NCI-H1436 (cell line): ENCODE measurements at regions not wholly inside any gene's neighbourhood (a gene's known extent, or its start where the extent isn't known, plus 50 kb on each side); places are given as distances from the start of the nearest gene placed in this dataset.

Experiments used
- DNase-seq: peaks from one replicate; lab custom pipeline; 2025; lab: John Stamatoyannopoulos, UW

DNA sequence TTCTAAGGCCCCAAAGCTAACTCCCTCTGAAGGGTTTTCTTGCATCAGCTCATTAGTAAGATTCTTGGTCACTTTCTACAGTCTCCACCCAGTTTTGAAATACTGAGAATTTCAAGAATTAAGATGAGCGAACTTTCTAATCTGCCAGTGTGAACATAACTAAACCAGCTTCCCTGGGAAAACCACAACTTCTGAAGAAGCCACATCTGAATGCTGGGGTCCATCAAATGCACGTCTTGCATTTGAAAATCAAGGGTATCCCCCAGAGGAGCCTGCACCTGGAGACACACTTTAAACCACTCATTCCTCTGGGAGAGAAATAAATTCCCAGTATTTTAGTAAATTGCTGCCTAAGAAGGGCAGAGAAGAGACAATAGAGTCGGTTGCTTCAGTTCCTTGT lies 292.1 kb upstream of the CDH4 start:
- no peak for DNase-seq

DNA sequence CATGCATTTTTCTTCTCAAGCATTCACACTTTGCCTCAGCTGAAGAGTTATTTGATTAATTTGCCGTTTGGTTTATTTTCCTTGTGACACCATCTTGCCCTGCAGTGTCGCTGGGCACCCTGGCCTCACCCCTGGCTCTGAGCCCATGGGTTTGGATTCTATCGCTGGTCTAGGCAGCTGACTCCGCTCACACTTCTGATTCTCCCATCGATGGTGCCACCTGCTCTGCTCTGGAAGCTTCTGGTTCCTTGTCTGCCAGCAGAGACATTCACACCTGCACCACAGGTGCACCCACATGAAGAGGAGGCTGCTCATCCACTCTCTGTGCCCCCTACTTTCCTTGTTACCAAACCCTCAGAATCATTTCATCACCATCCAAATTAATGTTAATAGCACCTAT lies 291.6 kb upstream of the CDH4 start:
- DNase-seq: no peak

DNA sequence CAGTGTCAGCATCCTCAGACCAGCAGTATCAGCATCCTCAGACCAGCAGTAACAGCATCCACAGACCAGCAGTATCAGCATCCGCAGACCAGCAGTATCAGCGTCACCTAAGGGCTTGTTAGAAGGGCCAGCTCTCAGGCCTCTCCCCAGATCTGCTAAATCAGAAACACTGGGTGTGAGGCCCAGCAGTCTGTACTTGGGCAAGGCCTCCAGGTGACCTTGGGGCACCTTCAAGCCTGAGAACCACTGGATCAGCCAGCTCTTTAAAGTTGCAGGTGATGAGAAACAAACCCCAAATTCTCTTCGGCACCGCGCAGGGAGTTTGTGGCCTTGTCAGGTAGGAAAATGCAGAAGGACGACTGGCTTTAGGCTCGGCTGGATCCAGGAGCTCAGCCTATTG lies 290.5 kb upstream of the CDH4 start:
- DNase-seq: no peak

DNA sequence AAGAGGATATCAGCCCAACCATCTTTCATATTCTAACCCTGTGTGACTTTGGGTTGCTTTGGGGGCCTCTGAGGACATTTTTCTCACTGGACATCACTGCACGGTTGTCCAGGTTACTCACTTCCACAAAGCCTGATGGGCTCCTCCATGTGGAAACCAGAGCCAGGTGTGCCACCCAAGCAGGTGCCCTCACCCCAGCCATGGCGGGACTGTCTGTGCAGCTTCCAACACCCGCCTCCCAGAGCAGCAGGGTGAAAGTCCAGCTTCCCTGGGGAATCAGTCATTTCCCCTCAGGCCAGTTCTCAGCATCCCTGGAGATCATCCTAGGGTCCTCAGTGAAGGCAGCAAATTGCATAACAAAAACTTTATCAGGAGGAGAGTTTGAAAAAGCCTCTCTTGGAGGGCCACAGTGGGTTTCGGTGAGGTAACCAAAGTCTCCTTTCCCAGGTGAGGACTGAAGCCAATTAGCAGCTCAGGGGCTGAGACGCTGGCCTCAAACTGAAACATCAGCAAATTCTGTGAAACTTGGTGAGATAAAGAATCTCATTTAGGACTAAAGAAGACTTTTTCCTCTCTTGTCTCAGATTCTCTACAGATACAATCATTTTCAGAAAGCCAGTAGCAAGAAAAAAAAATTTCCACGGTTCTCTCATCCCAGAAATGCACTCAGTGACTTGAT lies 289.6 kb upstream of the CDH4 start:
- no peak for DNase-seq

DNA sequence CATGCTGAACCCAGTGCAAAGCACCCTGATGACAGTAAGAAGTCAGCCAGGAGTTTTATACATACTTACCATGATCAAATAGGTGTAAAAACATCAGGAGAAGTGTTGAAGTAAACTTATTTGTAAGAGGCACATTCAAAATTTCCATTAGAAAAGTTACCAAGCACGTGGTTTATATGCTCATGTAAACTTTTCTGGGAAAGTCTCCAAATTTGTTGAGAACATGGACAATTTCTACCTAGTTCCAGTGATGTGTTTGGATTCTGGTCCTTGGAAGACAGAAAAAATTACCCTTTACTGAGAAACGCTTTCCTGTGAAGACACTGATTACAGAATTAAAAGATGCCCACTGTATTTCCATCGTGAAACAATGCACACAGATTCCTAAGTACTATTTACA lies 288.9 kb upstream of the CDH4 start:
- DNase-seq: no peak

DNA sequence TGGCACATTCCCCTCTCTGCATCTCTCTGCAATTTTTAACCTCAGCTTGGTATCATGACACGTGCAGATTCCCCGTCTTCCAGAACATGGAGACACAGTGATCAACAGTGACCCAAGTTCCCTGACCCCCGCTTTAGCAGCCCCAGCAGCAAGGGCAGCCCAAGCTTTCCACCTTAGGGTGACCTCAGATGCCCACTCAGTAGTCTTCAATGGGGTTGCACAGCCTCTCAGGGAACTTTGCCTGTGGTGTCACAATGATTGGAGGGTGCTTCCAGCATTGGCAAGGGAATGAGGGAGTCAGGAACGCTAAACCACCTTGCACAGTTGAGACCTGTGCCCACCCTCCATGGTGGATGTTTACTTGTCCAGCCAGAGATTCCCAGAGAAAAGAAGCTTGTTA lies 287.1 kb upstream of the CDH4 start:
- no peak for DNase-seq

DNA sequence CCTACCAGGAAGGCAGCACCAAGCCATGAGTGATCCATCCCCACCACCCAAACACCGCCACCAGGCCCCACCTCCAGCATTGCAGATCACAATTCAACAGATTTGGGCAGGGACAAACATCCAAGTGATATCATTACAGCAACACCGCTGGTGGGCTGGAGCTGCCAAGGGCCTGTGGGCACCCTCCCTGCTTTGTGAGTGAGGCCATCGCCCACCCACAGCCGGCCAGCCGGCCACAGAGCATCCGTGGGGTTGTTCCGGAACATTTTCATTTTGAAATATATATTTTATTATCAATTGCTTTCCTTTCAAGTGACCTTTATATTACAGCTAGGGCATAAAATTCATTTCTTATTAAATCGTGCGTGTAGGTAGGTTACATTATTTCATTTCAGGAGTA lies 286.0 kb upstream of the CDH4 start:
- no peak for DNase-seq

DNA sequence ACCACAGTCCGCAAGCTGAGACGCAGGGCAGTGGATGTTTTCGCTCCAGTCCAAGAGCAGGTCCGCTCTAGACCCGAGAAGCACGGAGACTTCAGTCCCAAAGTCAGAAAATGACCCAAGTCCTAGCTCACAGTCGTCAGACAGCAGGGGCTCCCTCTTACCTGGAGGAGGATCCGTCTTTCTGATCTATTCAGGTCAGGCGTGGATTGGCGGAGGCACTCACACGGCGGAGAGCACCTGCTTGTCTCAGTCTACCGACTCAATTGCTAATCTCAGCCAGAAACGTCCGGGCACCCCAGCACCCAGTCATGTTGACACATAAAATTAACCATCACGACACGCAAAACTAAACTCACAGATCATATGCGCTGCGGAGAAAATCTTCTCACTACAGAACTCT lies 285.3 kb upstream of the CDH4 start:
- no peak for DNase-seq

DNA sequence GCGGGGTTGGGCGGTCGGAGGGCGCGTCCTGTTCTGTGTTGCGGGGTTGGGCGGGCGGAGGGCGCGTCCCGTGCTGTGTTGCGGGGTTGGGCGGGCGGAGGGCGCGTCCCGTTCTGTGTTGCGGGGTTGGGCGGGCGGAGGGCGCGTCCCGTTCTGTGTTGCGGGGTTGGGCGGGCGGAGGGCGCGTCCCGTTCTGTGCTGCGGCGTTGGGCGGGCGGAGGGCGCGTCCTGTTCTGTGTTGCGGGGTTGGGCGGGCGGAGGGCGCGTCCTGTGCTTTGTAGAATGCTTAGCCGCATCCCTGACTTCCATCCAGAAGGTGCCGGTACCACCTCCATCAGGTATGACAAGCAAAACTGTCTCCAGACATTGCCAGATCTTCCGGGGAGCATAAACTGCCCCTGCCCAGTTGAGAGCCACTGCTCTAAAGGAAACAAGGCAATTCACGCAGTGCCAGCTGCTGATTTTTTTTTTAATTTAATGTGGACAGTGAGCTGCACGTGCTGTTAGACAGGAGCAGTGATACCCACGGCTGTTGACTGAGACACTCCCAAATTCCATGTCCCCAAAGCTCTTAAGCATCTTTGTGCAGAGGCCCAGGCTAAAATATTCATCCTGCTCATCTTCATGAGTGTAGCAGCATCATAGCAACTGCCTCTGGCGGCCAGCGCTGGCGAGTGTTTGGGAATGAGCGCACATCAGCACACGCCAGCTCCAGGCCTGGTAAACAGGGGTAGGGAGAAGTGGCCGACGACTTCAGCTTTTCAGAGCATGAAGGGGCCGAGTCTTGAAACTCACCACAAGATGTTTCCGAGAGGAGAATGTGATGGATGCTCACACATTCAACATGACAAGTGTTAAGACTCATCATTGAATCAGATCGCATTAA lies 284.4 kb upstream of the CDH4 start:
- no peak for DNase-seq

DNA sequence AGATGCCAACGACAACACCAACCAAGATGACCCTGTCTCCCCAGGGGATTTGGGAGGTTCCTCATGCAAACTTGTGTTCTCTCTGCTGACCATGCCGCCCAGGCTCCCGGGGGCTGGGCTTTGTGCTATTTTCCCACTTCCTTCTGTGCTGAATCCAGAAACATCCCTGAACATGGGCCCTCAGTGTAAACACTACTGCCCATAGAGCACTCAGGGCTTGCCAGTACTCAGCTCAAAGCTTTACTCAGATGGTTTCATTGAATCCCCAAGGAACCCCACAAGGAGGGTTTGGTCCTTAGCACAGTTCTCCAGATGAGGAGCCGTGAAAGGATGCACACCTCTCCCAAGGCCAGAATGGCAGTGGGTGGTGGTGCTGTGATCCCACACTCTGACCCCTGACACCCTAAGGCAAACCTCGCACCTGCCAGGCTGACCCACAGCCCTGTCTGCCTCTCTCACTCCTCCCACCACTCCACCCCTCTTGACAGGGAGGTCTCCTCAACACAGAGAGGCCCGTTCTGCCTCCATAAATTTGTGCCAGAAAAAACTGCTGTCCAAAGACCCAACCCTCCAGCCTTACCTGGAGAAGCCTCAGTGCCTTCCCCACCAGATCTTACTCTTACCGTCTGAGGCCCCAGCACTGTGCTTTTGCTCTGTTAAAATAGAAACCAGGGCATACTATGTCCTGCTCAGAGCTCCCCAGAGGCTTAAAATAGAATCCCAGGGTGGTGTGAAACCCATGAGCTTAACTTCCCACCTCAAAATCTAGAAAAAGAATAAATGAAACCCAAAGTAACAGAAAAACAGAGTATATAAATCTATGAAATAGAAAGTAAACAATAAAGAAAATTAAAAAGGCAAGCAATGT lies 283.0 kb upstream of the CDH4 start:
- no peak for DNase-seq

DNA sequence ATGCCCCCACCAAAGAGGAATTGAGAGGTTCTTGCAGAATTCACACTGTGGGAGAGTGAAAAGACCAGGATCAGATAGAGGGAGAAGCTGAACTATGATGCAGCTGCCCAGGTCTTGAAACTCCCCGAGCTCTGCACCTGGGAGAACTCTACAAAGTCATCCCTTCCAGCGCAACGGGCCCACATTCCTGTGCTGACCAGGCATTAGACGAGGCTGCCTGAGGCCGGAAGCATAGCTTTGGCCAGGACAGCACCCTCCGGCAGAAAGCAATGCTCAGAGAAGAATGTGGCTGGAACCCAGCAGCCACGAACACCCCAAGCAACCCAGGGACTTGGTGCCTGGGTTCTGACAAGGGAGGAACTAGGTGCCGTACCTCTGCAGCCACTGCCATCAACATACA lies 281.5 kb upstream of the CDH4 start:
- DNase-seq: no peak

DNA sequence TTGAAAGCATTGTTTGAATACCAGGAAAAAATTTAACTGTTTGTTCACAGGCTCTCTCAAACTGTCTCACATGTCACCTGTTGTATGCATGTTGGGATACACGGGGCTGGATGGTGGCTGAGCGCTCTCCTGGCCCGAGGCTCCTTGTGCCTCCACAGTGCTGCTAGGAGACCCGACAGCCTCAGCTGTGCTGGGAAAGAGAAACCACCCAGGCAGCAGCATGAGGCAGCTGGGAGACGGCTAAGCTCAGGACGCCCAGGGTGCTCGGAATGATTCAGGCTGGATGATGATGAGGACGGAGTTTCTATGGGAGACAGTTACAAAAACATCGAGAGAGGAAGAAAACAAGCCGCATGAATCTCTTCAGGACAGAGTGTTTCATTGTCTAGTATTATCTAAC lies 278.0 kb upstream of the CDH4 start:
- DNase-seq: no peak

DNA sequence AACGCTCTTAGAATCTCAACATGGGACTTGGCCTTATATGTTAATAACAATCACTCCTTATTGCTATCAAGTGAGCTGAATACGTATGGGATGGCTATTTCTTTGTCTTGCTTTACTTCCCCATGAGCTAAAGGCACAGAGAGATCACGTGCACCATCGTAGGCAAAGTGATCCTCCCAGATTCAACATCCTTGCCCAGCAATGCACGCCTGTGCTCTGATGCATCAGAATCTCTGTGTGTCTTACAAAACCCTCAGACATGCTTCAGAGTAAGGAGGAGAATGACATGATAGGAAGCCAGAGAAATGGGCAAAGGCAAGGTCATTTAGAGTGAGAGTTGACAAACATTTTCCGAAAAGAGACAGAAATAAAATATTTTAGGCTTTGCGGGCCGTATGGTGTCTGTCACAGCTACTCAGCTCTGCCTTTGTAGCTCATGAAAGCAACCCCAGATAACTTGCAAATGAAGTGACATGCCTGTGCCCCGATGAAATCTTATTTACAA lies 277.6 kb upstream of the CDH4 start:
- no peak for DNase-seq

DNA sequence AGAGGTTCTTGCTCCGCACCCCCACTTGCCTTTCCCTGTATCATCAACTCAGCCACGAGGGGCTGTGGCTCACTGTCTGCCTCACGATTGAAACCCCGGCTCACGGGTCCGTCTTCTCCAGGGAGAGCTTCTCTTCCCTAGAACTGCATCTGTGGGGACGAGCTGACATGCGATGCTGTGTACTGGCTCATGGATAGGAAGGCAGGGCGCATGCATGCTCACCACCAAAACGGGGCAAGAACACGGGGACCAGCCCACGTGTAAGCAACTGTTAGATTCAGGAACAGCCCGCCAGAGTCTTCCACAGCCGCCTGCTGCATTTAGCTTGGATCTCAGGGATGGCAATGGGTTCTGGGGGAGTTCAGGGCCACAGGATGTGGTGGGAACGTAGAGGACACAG lies 275.9 kb upstream of the CDH4 start:
- DNase-seq: no peak

DNA sequence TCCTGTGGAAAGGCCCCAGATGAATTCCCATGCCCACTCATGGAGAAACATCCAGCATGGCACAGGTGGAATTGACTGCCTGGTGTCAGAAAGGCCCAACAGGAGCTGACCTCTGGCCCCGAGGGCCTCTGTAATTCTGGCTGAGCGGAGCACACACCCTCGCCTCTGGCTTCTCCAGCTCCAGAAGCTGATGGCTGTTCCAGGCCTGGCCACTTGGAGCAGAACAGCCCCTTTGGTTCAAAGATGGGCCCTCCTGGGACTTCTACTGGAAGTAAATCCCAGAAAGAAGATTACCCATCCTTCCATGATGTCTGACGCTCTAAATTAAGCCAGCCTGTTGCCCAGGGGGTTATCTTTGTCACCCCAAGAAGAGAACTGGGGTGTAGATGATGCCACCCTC lies 275.1 kb upstream of the CDH4 start:
- no peak for DNase-seq

DNA sequence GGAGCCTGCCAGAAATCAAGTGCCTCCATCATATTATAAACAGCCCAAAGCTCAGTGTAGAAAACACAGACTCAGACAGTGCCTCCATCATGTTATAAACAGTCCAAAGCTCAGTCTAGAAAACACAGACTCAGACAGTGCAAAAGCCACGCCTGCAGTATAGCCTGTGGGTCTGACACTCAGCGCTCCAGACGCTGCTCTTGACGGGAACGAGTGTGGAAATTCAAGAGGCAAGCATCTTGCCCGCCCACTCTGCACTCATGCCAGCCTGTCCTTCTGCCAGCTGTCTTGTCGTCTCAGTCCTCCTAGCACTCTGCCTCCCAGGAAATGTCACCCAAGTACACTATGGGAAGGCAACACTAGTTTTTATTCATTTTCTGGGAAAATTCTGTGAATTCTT lies 274.2 kb upstream of the CDH4 start:
- no peak for DNase-seq

DNA sequence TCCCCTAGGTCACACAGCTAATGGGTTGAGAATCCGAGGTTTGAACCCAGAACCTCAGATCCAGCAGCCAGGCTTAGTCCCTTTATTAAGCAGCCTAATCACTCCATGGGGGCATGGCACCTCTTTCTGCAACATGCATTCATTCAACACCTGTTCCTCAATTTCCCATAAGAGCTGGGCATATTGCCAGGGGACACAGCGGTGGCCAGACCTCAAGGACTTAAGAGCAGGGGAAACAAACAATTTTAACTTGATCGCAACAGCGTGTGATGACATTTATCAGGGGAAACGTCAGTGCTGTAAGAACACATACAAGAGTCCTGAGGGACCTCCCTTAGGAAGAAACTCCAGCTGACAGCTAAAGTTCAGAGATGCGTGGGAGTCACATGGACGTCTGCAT lies 267.4 kb upstream of the CDH4 start:
- DNase-seq: no peak

DNA sequence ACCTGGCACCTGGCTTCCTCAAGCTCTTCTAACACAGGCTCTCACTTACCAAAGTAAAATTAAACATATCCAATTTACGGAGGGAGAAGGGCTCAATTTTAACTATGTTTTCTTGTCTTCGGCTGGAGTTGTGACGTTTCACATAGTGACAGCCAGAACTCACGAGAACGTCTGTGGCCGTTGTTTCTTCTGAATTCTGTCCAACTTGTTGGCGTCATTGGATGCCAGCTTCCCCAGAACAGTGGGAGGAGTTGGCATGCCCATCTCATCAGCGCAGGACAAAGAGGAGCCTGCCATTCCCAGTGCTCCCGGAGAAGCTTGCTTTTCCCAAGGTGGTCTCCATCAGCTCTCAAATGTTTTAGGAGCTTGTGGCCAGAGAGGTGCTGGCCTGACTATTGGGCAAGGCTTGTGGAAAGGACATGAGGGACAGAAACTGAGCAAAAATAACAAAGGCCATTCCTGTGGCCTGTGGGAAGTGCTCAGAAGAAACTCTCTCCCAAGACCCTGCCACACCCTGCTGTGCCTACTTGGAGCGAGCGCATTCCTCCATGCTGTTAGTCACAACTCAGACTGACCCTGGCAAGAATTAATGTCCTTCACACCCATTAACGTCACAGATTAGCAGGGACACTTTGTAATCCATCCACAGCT lies 265.4 kb upstream of the CDH4 start:
- no peak for DNase-seq

DNA sequence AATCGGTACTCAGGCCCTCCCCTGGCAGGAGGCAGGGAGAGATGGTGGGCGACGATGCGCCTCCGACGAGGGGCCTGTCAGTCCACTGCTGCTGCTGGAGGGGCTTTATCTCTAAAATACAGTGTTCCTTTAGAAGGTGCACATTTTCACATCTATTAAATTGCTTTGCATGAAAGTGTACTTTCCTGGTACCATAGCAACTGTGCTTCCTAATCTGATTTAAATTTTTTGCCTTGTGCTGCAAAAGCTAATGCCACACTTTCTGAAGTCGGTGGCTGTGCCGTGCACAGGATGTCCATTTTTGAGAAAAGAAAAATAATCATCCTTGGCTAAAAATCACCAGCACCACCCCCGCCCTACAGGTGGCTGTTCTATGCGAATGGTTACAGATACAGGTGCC lies 262.0 kb upstream of the CDH4 start:
- DNase-seq: no peak

DNA sequence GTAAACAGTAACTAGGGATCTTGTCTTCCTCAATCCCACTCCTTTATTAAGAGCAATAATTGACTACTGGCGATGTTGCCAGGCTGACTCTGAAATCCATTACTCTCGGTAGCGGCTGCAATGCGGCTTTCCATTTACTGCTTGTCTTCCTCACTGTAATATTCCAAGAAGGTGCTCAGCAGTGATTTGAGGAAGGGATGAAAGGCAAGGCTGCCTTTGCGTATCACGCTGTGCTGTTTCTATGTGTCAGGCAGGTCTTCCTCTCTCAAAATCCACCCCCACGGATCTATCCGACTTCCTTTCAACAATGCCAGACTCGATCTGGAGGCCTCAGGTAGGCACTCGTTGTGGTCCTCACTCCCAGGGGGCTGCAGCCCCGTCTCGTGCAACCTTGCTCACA lies 261.4 kb upstream of the CDH4 start:
- no peak for DNase-seq

DNA sequence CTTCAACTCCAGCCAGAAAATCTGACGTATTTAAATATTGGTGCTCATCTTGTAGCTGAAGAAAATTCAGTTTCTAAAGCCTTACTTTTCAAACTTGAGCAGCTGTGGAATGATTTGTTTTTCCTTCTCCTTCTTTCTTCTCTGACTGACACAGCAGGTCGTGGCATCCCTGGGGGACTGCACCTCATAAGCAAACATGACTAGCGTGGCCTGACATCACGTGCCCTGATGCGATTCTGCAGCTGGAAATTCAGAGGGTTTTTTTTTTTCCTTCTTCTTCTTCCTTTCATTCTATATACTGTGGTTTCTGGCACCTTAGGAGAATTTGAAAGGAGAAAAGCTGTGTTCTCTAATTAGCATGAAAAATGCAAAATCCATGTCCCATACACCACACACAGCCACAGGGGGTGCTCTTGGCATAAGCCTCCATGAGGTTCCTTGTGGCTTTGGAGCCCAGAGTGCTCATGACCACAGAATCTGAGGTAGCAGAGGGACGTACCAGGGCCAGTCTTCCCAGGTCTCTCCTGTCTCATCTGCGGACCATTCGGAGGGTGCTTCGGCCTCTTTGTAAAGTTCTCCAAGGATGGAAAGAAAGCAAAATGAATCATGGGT lies 258.5 kb upstream of the CDH4 start:
- no peak for DNase-seq

DNA sequence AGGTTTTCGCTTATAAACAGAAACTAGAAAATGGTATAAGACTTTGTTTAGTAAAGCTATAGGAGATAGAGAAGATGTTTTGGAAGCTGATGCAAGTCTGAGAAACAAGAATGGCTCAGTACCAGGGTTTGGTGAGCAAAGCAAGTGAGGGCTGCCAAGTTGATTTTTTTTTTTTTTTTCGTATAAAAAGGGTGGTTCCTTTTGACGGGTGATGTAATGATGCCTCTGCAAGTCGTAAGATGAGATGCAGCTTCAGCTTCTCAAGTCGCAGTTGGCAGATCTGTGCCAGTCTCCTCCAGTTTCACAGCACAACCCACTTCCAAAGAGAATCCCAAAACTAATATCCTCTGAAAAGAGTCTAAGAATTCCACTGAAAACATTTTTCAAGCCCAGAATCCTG lies 252.8 kb upstream of the CDH4 start:
- no peak for DNase-seq
